Spleen (tissue), 11 donors: ENCODE measurements at regions not wholly inside any gene's neighbourhood (a gene's known extent, or its start where the extent isn't known, plus 50 kb on each side); places are given as distances from the start of the nearest gene placed in this dataset.

Experiments used
- DNase-seq: peaks from one replicate; pipeline ENCODE4 v3.0.0-alpha.2; 2020
- H3K27ac ChIP-seq, 8 donors: fragments of 200-600 bp; sonication (generic) in 7 of 8; 1 replicate in 4 of 8; 2 replicates in 4 of 8; pipeline versions ENCODE4 v1.5.0 to v1.8.0; 2016 to 2021; ENCODE audit warnings: inconsistent platforms in 4 of 8, mild to moderate bottlenecking in 4 of 8, moderate library complexity in 1 of 8
- H3K27me3 ChIP-seq, 7 donors: fragments of 200-600 bp; sonication (generic) in 6 of 7; replicated peaks in 1 of 7; 1 replicate in 4 of 7; 2 replicates in 3 of 7; pipeline versions ENCODE4 v1.5.0 to v1.8.0; 2016 to 2021; ENCODE audit warnings: inconsistent platforms in 3 of 7, mild to moderate bottlenecking in 1 of 7
- H3K36me3 ChIP-seq, 6 donors: fragments of 200-600 bp; sonication (generic) in 5 of 6; 1 replicate in 4 of 6; 2 replicates in 2 of 6; pipeline versions ENCODE4 v1.5.0 to v1.8.0; 2016 to 2021; ENCODE audit warnings: inconsistent platforms in 2 of 6
- H3K4me1 ChIP-seq, 6 donors: fragments of 200-600 bp; sonication (generic) in 5 of 6; 1 replicate in 3 of 6; 2 replicates in 3 of 6; pipeline versions ENCODE4 v1.5.0 to v1.8.0; 2016 to 2021; ENCODE audit warnings: inconsistent platforms in 3 of 6
- H3K4me3 ChIP-seq, 8 donors: fragments of 200-600 bp; sonication (generic) in 7 of 8; 1 replicate in 4 of 8; 2 replicates in 4 of 8; pipeline versions ENCODE4 v1.5.0 to v1.8.0; 2016 to 2021; ENCODE audit warnings: inconsistent platforms in 4 of 8, mild to moderate bottlenecking in 4 of 8, moderate library complexity in 2 of 8
- H3K9me3 ChIP-seq, 8 donors: fragments of 200-600 bp; sonication (generic) in 7 of 8; 1 replicate in 4 of 8; 2 replicates in 4 of 8; pipeline versions ENCODE4 v1.5.0 to v1.8.0; 2016 to 2021; ENCODE audit warnings: inconsistent platforms in 4 of 8
- CTCF ChIP-seq, 11 experiments: fragments of 200-600 bp in 7 of 11; fragments of 450-650 bp in 4 of 11; sonication (generic) in 4 of 11; IDR thresholded peaks in 8 of 11; conservative IDR thresholded peaks in 3 of 11; 1 replicate in 7 of 11; 2 replicates in 4 of 11; pipeline versions ENCODE4 v1.4.0 to v1.8.0; 2016 to 2021; ENCODE audit warnings: antibody characterized with exemption in 11 of 11, inconsistent platforms in 4 of 11, mild to moderate bottlenecking in 1 of 11
- POLR2A ChIP-seq, 3 donors: fragments of 450-650 bp; IDR thresholded peaks; one replicate each; pipeline ENCODE4 v1.5.1; 2017; ENCODE audit warnings: antibody characterized with exemption in 3 of 3, mild to moderate bottlenecking in 1 of 3
- POLR2AphosphoS5 ChIP-seq, 3 donors: sonication (generic); formaldehyde crosslinking; IDR thresholded peaks; one replicate each; pipeline ENCODE4 v1.5.1; 2017; ENCODE audit warnings: antibody characterized with exemption in 3 of 3
- WGBS, 5 donors: extraction: QIAGEN DNeasy Blood & Tissue Kit in 3 of 5; methylation state at CpG; one replicate each; pipeline versions ENCODE4 v1.1.5 to v1.1.7; 2013 to 2018; 5-methylcytosine and 5-hydroxymethylcytosine counted together
- intact Hi-C: fragments of 100-400 bp; cut with DNase I; formaldehyde crosslinking; loops from one replicate; pipeline ENCODE4 v1.15.0; 2023; ENCODE audit warnings: low total_unique reads
- donor health status: healthy with polysubstance abuse.
- donor health status: DM: no; HTN: no; CAD: no; lungs with moderate emphysema.
- donor health status: DM: no; HTN: no; CAD: no.
- donor health status: Bipolar disorder and iron deficiency.
- donor health status: healthy.
- donor health status: DM: no; HTN: no; CAD: no.
- donor health status: DM: yes; HTN: yes; CAD: no.

DNA sequence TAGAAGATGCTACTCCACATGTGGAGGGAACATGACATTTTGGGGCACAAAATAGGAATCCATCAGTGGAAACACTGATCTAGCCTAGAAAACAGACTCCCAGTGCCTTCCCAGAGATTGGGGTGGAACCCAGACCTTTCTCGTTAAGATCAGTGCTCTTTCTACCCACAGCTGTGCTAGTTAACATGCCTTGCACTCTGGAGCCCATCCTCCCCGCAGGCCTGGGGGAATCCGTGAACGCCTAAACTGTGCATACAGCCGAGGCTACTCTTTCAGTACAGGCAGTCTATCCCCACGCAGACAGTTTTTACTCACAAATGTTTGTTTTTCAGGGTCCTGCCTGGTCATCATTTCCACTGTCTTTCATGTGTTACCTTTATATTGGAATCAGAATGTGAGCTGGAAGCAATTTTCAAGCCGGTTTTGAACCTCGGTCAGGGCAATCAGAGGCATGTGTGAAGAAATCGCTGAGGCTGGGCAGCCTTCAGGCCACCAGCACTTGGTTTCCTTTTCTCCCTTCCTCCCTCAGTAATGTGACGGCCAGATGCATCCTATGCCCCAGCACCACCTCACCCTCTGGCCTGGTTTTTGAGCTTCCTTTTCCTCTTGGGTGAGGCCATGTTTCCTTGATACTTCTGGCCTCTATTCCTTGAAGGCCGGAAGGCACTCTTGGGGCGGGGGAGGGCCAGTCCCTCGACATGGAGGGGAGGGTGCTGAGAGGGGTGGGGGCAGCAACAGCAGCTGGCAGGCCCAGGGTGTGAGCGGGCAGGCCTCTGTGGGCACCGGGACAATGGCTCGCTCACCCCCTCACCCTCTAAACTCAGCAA is 123.6 kb upstream of the GALNT15 start:
- peaks cover 0 to 47% (median 25%) of the 10 kb centered on the region in 6 donors for H3K4me1 ChIP-seq
- intact Hi-C loops = loop anchor here (5.0 kb wide), 2 partner anchors 61 to 126 kb away; no protein-coding TSS in a partner anchor
- no peaks in the 10 kb centered on the region for H3K27me3 ChIP-seq
- TF ChIP-seq POLR2AphosphoS5 (IDR thresholded peaks at IDR 0.05) (peak; percentile 51 to 85 (median 70)), CTCF (IDR thresholded peaks at IDR 0.05 in 8 of 11, conservative IDR thresholded peaks at IDR 0.05 in 3 of 11) (no peak), POLR2A (IDR thresholded peaks at IDR 0.05) (no peak)
- peak overlapping the region in 6 of 8 donors; percentile 5 to 61 (median 18) for H3K4me3 ChIP-seq
- WGBS, 5 donors = 41 to 53% (median 45%) methylated on average over 15 to 16 of the region's 16 CpGs
- H3K9me3 ChIP-seq = no peaks in the 10 kb centered on the region
- DNase-seq = peak; percentile 76
- no peaks in the 10 kb centered on the region for H3K36me3 ChIP-seq
- H3K27ac ChIP-seq = peak overlapping the region; percentile 45 to 83 (median 74)

DNA sequence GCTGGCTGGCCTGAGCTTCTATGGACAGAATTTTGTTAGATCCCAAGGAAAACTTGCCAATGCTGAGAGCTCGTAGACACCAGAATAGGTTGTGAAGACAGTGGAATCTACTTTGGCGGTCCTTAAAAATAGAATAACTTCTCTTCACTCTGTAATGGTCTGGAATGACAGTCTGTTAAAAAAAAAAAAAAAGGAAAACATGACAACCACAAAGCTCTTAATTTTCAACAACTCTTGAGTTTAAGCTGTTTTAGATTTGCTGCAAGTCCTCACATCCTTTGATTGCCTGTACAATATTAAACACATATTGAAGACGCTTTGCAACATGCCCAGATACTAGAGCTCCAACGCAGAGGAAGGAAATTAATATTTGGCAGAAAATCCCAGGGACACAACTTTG is 122.8 kb upstream of the GALNT15 start:
- H3K27ac ChIP-seq = peak overlapping the region; percentile 45 to 83 (median 74)
- TF ChIP-seq CTCF (IDR thresholded peaks at IDR 0.05 in 8 of 11, conservative IDR thresholded peaks at IDR 0.05 in 3 of 11) (no peak), POLR2A (IDR thresholded peaks at IDR 0.05) (no peak), POLR2AphosphoS5 (IDR thresholded peaks at IDR 0.05) (no peak)
- no peak for DNase-seq
- H3K27me3 ChIP-seq = no peaks in the 10 kb centered on the region
- H3K9me3 ChIP-seq = no peaks in the 10 kb centered on the region
- 71 to 76% (median 74%) methylated on average over 4 of the region's 4 CpGs for WGBS, 5 donors
- no peaks in the 10 kb centered on the region for H3K36me3 ChIP-seq
- peaks cover 0 to 49% (median 30%) of the 10 kb centered on the region in 6 donors for H3K4me1 ChIP-seq
- intact Hi-C loops = loop anchor here (5.0 kb wide), 2 partner anchors 61 to 126 kb away; no protein-coding TSS in a partner anchor
- no peak overlapping the region for H3K4me3 ChIP-seq

- no peak for TF ChIP-seq CTCF (IDR thresholded peaks at IDR 0.05 in 8 of 11, conservative IDR thresholded peaks at IDR 0.05 in 3 of 11)
- TF ChIP-seq POLR2A (IDR thresholded peaks at IDR 0.05) = no peak
- no peak for TF ChIP-seq POLR2AphosphoS5 (IDR thresholded peaks at IDR 0.05)
- intact Hi-C loops = loop anchor here (5.0 kb wide), 2 partner anchors 59 to 124 kb away; no protein-coding TSS in a partner anchor
Observed at GRCh38 chr3:16052964-16053363, 121.5 kb upstream of the GALNT15 start.

DNA sequence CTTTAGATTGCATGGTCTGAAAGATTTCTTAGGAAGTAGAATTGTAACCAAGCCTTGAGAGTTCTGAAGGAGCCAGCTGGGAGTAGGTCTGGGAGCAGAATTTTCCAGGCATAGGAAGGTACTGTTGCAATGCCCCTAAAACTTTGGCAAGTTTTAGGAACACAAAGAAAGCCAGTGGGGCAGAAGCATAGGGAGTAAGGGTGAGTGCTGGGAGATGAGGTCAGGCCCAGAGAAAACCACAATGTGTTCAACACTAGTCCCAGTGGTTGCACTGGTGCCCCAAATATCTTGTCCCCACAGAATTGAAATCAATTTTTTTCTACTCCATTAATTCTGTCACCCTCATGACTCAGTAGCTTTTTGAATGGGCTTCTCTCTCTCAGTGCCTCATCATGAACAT is 120.7 kb upstream of the GALNT15 start:
- DNase-seq = no peak
- Histone ChIP-seq H3K4me1 (peaks cover 0 to 40% (median 22%) of the 10 kb centered on the region in 6 donors), H3K27ac (no peak overlapping the region), H3K4me3 (no peak overlapping the region), H3K27me3 (no peaks in the 10 kb centered on the region), H3K9me3 (no peaks in the 10 kb centered on the region), H3K36me3 (no peaks in the 10 kb centered on the region)
- intact Hi-C loops = loop anchor here (5.0 kb wide), 2 partner anchors 59 to 124 kb away; no protein-coding TSS in a partner anchor
- TF ChIP-seq POLR2AphosphoS5 (IDR thresholded peaks at IDR 0.05) (no peak), CTCF (IDR thresholded peaks at IDR 0.05 in 8 of 11, conservative IDR thresholded peaks at IDR 0.05 in 3 of 11) (no peak), POLR2A (IDR thresholded peaks at IDR 0.05) (no peak)

More at GRCh38 chr3:16052964-16053363, 121.5 kb upstream of the GALNT15 start:
- Histone ChIP-seq H3K4me3 (no peak overlapping the region), H3K9me3 (no peaks in the 10 kb centered on the region), H3K36me3 (no peaks in the 10 kb centered on the region), H3K4me1 (peaks cover 0 to 48% (median 29%) of the 10 kb centered on the region in 6 donors), H3K27me3 (no peaks in the 10 kb centered on the region), H3K27ac (no peak overlapping the region)
- DNase-seq = no peak
